IMR-90 (cell line): ENCODE measurements at regions not wholly inside any gene's neighbourhood (a gene's known extent, or its start where the extent isn't known, plus 50 kb on each side); places are given as distances from the start of the nearest gene placed in this dataset.

Source experiments
- ATAC-seq: fragments of 200-7000 bp; cut with Tn5 transposase; 2 replicates; pipeline ENCODE4 v1.9.1; 2020; ENCODE audit warnings: low read depth, mild to moderate bottlenecking, moderate library complexity
- BruUV-seq: library from RNA; stranded (reverse); fragments of 400-500 nt; replicated peaks from 2 replicates; lab custom pipeline; 2021; lab: Mats Ljungman, UMichigan
- CTCF ChIA-PET: fragments of 300-600 bp; formaldehyde crosslinking; extraction: SDS; loops from one replicate; lab custom pipeline; 2021; ENCODE audit warnings: antibody characterized with exemption; lab: Yijun Ruan, JAX
- POLR2A ChIA-PET: fragments of 300-600 bp; sonication (Branson Sonifier 250); formaldehyde crosslinking; loops from one replicate; lab custom pipeline; 2022; ENCODE audit warnings: antibody characterized with exemption; ENCODE audit not compliant: unreplicated experiment; lab: Charles Lee
- DNase-seq: peaks from one replicate; pipeline ENCODE4 v3.0.0; 2013
- H2AFZ ChIP-seq: replicated peaks from 2 replicates; pipeline ENCODE3; 2013; ENCODE audit warnings: low read length, mild to moderate bottlenecking; ENCODE audit not compliant: poor library complexity
- H2AK5ac ChIP-seq: 2 replicates; pipeline ENCODE4 v1.6.1; 2013; ENCODE audit warnings: low read depth, low read length, inconsistent platforms
- H2AK9ac ChIP-seq: replicated peaks from 2 replicates; pipeline ENCODE3; 2013; ENCODE audit warnings: mild to moderate bottlenecking, low read depth, low read length, moderate library complexity; ENCODE audit not compliant: poor library complexity
- H2BK120ac ChIP-seq: 2 replicates; pipeline ENCODE4 v1.6.1; 2013; ENCODE audit warnings: low read depth, low read length, inconsistent platforms
- H2BK15ac ChIP-seq: 3 replicates; pipeline ENCODE4 v1.6.1; 2013; ENCODE audit warnings: low read depth, low read length, inconsistent platforms
- H2BK20ac ChIP-seq: 2 replicates; pipeline ENCODE4 v1.6.1; 2013; ENCODE audit warnings: low read depth, mild to moderate bottlenecking, inconsistent platforms, low read length, moderate library complexity
- H2BK5ac ChIP-seq: 2 replicates; pipeline ENCODE4 v1.6.1; 2013; ENCODE audit warnings: mild to moderate bottlenecking, low read depth, low read length, inconsistent platforms; ENCODE audit not compliant: poor library complexity, severe bottlenecking
- H3K14ac ChIP-seq: replicated peaks from 2 replicates; pipeline ENCODE4 v1.6.1; 2013; ENCODE audit warnings: low read depth, low read length, inconsistent platforms
- H3K18ac ChIP-seq: 2 replicates; pipeline ENCODE4 v1.6.1; 2013; ENCODE audit warnings: low read depth, low read length, control low read depth
- H3K23ac ChIP-seq: 2 replicates; pipeline ENCODE4 v1.6.1; 2013; ENCODE audit warnings: low read depth, low read length, inconsistent platforms
- H3K27ac ChIP-seq: 2 replicates; pipeline ENCODE4 v1.5.1; 2013; ENCODE audit warnings: mild to moderate bottlenecking, control low read depth, low read length; ENCODE audit not compliant: insufficient read depth
- H3K27me3 ChIP-seq: 2 replicates; pipeline ENCODE4 v1.6.1; 2013; ENCODE audit warnings: low read length; ENCODE audit not compliant: control insufficient read depth, insufficient read depth
- H3K36me3 ChIP-seq: 2 replicates; pipeline ENCODE4 v1.6.1; 2013; ENCODE audit warnings: low read length, mixed read lengths; ENCODE audit not compliant: control insufficient read depth, insufficient read depth
- H3K4ac ChIP-seq: 2 replicates; pipeline ENCODE4 v1.6.1; 2013; ENCODE audit warnings: low read depth, low read length, inconsistent platforms
- H3K4me1 ChIP-seq: 2 replicates; pipeline ENCODE4 v1.6.1; 2013; ENCODE audit warnings: low read length, mixed read lengths; ENCODE audit not compliant: control insufficient read depth, insufficient read depth
- H3K4me2 ChIP-seq: 2 replicates; pipeline ENCODE4 v1.6.1; 2013; ENCODE audit warnings: low read depth, mild to moderate bottlenecking, control low read depth, low read length, moderate library complexity
- H3K4me3 ChIP-seq: 2 replicates; pipeline ENCODE4 v1.5.1; 2013; ENCODE audit warnings: low read depth, mild to moderate bottlenecking, control low read depth, low read length, moderate library complexity; ENCODE audit not compliant: insufficient read depth
- H3K56ac ChIP-seq: 2 replicates; pipeline ENCODE4 v1.6.1; 2013; ENCODE audit warnings: low read length, inconsistent platforms; ENCODE audit not compliant: insufficient read depth; ENCODE audit errors: extremely low read depth
- H3K79me1 ChIP-seq, 2 experiments: 2 replicates each; pipeline ENCODE4 v1.6.1; 2013; ENCODE audit warnings: low read length in 2 of 2, inconsistent platforms in 1 of 2, low read depth in 1 of 2
- H3K9ac ChIP-seq: 2 replicates; pipeline ENCODE4 v1.6.1; 2013; ENCODE audit warnings: low read depth, low read length, control low read depth
- H3K9me1 ChIP-seq: 2 replicates; pipeline ENCODE4 v1.6.1; 2013; ENCODE audit warnings: low read length, inconsistent platforms; ENCODE audit not compliant: insufficient read depth
- H3K9me3 ChIP-seq: 2 replicates; pipeline ENCODE4 v1.6.1; 2013; ENCODE audit warnings: low read length; ENCODE audit not compliant: control insufficient read depth, insufficient read depth
- H4K20me1 ChIP-seq: 2 replicates; pipeline ENCODE4 v1.6.1; 2013; ENCODE audit warnings: low read length, inconsistent platforms; ENCODE audit not compliant: insufficient read depth
- H4K5ac ChIP-seq: 2 replicates; pipeline ENCODE4 v1.6.1; 2013; ENCODE audit warnings: mild to moderate bottlenecking, low read depth, low read length, control low read depth
- H4K8ac ChIP-seq, 2 experiments: 2 replicates each; pipeline ENCODE4 v1.6.1; 2013; ENCODE audit warnings: low read depth in 2 of 2, low read length in 2 of 2, control low read depth in 1 of 2, inconsistent platforms in 1 of 2
- H4K91ac ChIP-seq: 2 replicates; pipeline ENCODE4 v1.6.1; 2013; ENCODE audit warnings: low read depth, low read length, inconsistent platforms; ENCODE audit not compliant: insufficient read depth
- CEBPB ChIP-seq: IDR thresholded peaks from 2 replicates; pipeline ENCODE4 v1.6.1; 2012; ENCODE audit warnings: low read depth, low read length, improper control_type of control experiment
- CHD1 ChIP-seq: IDR thresholded peaks from 2 replicates; pipeline ENCODE4 v1.6.1; 2012; ENCODE audit warnings: low read depth, low read length, improper control_type of control experiment
- FOS ChIP-seq: fragments of 150-350 bp; IDR thresholded peaks from 2 replicates; pipeline ENCODE4 v1.6.1; 2016; ENCODE audit warnings: low read depth, low read length
- MAZ ChIP-seq: IDR thresholded peaks from 2 replicates; pipeline ENCODE4 v1.6.1; 2012; ENCODE audit warnings: low read depth, mild to moderate bottlenecking, low read length, improper control_type of control experiment, moderate library complexity, borderline replicate concordance
- MXI1 ChIP-seq: IDR thresholded peaks from 2 replicates; pipeline ENCODE4 v1.6.1; 2012; ENCODE audit warnings: low read depth, mild to moderate bottlenecking, low read length, moderate library complexity, borderline replicate concordance
- POLR2A ChIP-seq: IDR thresholded peaks from 2 replicates; pipeline ENCODE4 v1.6.1; 2012; ENCODE audit warnings: mild to moderate bottlenecking, low read depth, low read length
- RAD21 ChIP-seq: IDR thresholded peaks from 2 replicates; pipeline ENCODE4 v1.6.1; 2012; ENCODE audit warnings: low read length, improper control_type of control experiment
- WGBS, 2 experiments: methylation state at CpG; one replicate each; pipeline versions ENCODE4 v1.1.5 to v1.1.7; 2013; ENCODE audit warnings: missing lambda C conversion rate in 2 of 2; ENCODE audit not compliant: insufficient read length in 1 of 2; ENCODE audit errors: extremely low coverage in 2 of 2; 5-methylcytosine and 5-hydroxymethylcytosine counted together
- dilution Hi-C: fragments of 300-500 bp; cut with HindIII; formaldehyde crosslinking; loops from one replicate; pipeline ENCODE4 v1.14.3; 2018; ENCODE audit warnings: low sequenced_read_pairs; ENCODE audit not compliant: unreplicated experiment
- in situ Hi-C: fragments of 300-500 bp; cut with MboI; formaldehyde crosslinking; loops from 3 replicates; pipeline ENCODE4 v1.14.3; 2019; ENCODE audit warnings: low sequenced_read_pairs, inconsistent platforms, mixed read lengths
- intact Hi-C: fragments of 100-400 bp; cut with micrococcal nuclease; formaldehyde crosslinking; loops from 2 replicates; pipeline ENCODE4 v1.10.0; 2022

DNA sequence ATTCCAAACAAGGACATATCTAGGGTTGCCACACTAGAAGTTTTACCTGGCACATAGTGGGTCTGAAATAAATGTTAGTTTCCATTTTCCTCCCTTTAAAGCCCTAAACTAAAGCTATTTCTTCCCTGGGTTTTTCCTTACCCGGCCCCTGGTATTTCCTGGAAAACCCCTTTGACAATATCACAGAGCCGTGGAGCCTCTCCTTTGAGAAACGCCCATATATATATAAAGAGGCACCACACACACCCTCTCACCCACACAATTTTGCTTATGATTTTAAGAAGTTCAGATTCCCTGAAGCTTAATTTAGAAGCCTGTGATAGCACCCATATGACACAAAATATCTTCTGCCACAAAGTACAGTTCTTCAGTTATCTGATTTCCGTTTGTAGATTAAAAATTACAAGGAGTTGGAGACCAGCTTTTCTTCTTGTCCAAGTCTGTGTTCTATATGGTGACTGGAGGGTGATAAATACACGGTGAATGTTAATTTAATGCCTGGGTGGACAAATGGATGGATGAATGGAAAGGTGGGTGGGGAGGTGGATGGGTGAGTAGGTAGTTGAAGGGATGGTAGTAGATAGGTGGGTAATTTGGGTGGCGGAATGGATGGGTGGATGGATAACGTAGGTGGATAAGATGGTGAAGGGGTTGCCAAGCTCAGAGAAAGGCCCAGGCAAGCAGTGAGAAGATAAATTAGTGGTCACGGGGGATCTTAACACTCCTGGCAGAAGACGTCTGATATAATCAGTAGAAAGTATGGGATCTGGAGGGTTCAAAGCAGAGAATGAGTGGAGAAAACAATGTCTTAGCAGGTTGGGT, 154.4 kb upstream of the FGGY start (continued):
- TF ChIP-seq CEBPB (no peak), POLR2A (no peak), MXI1 (no peak)

DNA sequence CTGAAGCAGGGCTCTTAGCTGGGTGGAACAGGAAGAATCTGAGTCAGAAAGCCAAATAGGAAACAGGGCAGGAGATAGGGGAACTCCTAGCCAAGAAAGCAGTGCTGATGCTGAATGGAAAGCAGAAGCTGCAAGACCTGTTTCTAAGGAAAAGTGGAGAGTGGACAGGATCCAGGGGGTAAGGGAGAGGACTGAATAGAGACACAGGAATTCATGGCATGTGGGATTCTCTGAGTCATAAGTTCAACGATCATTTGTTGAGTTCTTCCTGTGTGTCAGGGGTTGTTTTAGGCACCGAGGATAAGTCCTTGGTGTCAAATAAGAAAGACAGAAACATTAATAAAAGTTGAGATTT, 153.8 kb upstream of the FGGY start:
- Histone ChIP-seq H3K4me2 (no peak overlapping the region; the same call in 1 of the 2 replicates), H4K91ac (peak overlapping the region; percentile 93; the same call in 1 of the 2 replicates), H2BK5ac (peak overlapping the region; percentile 75), H3K56ac (peak overlapping the region; percentile 77; the same call in 1 of the 2 replicates), H2AFZ (peak overlapping the region; percentile 55), H2BK120ac (peak overlapping the region; percentile 97), H3K79me1 (no peaks in the 10 kb centered on the region; a peak in 1 of 4 replicates), H3K27me3 (no peaks in the 10 kb centered on the region), H4K20me1 (no peaks in the 10 kb centered on the region), H3K27ac (peak overlapping the region; percentile 47), H2BK15ac (peak overlapping the region; percentile 72; the same call in 2 of the 3 replicates), H3K18ac (peak overlapping the region; percentile 42), H3K23ac (peak overlapping the region; percentile 53; the same call in 1 of the 2 replicates), H4K5ac (peak overlapping the region; percentile 14; the same call in 1 of the 2 replicates), H3K4ac (peak overlapping the region; percentile 95; the same call in 1 of the 2 replicates), H2BK20ac (peak overlapping the region; percentile 97), H3K14ac (no peak overlapping the region; the same call in 1 of the 2 replicates), H3K36me3 (no peaks in the 10 kb centered on the region), H3K9me3 (no peaks in the 10 kb centered on the region), H2AK5ac (no peak overlapping the region), H3K4me1 (peaks cover 17% of the 10 kb centered on the region), H3K9ac (no peak overlapping the region), H3K9me1 (peaks cover 12% of the 10 kb centered on the region), H3K4me3 (no peak overlapping the region), H4K8ac (peak overlapping the region; percentile 54 to 96), H2AK9ac (no peak overlapping the region)
- intact Hi-C loops (loop anchor here (2.0 to 10.0 kb wide), 3 partner anchors 128 to 358 kb away; partner anchors contain the start of gene JUN), in situ Hi-C loops (loop anchor here (10.0 kb wide), 1 partner anchor 328 kb away; no protein-coding TSS in a partner anchor), dilution Hi-C loops (no loop called here)
- ATAC-seq (peak; percentile 83), DNase-seq (peak; percentile 98)
- POLR2A ChIA-PET = no interaction called here
- CTCF ChIA-PET = interaction anchor here (0.6 kb wide), 1 partner anchor 9 kb away, joined by 3 read pairs; no protein-coding TSS in a partner anchor
- BruUV-seq = no TSS peak
- no CpG with 5 or more reads among the region's 2 CpGs for WGBS, 2 experiments
- TF ChIP-seq MAZ (peak; percentile 44; the same call in 1 of the 2 replicates), FOS (peak; percentile 59; the same call in 1 of the 2 replicates), RAD21 (peak; percentile 24; the same call in 1 of the 2 replicates), CHD1 (no peak)
